GM13977 (cell line): ENCODE measurements at regions not wholly inside any gene's neighbourhood (a gene's known extent, or its start where the extent isn't known, plus 50 kb on each side); places are given as distances from the start of the nearest gene placed in this dataset.

Experiments used
- DNase-seq: peaks from one replicate; pipeline ENCODE4 v3.0.0; 2012; ENCODE audit warnings: low spot score
- in situ Hi-C: fragments of 300-500 bp; cut with MboI; formaldehyde crosslinking; loops from one replicate; pipeline ENCODE4 v1.12.0; 2022; ENCODE audit warnings: low sequenced_read_pairs, low pct_unique_long_range_greater_than_20kb, mixed read lengths, inconsistent platforms; ENCODE audit not compliant: unreplicated experiment
- TF ChIP-seq, protein P1 (sequence below): IDR thresholded peaks from 2 replicates; pipeline ENCODE4 v1.5.1; 2012; ENCODE audit warnings: mild to moderate bottlenecking, control low read depth; ENCODE audit not compliant: insufficient read depth; ENCODE audit errors: extremely low read depth, missing control alignments

DNA sequence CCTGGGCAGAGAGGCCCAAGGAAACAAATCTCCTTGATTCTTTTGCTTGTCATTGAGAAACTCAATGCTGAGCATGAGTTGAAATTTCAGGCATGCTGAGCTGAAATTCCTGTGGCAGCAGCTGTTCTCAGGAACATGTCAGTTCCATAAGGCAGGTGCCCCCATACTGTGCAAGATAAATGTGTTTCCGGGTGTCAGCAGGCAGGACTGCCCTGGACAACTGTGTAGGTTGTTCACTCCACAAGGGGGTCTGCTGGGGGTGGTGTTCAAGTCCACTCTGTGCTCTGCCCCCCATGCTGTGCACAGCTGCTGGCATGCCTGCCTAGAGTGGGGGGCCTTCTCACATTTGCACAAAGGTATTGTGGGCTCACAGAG is 133.7 kb downstream of the CTTN start:
- in situ Hi-C loops: no loop called here

DNA sequence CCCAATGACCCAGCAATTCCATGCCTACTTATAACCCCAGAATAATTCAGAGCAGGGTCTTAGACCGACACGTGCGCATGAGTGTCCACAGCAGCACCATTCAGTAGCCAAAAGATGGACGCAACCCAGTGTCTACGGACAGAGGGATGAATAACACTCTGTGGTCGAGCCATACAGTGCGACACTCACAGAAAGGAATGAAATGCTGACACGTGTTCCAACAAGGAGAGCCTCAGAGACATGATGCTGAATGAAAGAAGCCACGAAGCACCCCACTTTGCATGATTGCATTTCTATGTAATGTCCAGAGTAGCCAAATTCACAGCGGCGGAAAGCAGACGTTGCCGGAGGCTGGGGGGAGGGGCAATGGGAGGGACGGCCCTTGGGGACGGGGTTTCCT is 134.4 kb downstream of the CTTN start:
- in situ Hi-C loops: no loop called here

More for the DNA sequence above, 133.7 kb downstream of the CTTN start:
- no peak for DNase-seq
- TF ChIP-seq, protein P1, sequence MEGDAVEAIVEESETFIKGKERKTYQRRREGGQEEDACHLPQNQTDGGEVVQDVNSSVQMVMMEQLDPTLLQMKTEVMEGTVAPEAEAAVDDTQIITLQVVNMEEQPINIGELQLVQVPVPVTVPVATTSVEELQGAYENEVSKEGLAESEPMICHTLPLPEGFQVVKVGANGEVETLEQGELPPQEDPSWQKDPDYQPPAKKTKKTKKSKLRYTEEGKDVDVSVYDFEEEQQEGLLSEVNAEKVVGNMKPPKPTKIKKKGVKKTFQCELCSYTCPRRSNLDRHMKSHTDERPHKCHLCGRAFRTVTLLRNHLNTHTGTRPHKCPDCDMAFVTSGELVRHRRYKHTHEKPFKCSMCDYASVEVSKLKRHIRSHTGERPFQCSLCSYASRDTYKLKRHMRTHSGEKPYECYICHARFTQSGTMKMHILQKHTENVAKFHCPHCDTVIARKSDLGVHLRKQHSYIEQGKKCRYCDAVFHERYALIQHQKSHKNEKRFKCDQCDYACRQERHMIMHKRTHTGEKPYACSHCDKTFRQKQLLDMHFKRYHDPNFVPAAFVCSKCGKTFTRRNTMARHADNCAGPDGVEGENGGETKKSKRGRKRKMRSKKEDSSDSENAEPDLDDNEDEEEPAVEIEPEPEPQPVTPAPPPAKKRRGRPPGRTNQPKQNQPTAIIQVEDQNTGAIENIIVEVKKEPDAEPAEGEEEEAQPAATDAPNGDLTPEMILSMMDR: no peak

GRCh38 chr11:70535191-70535971 is 137.1 kb downstream of the CTTN start:
- TF ChIP-seq, protein P1: no peak
- no peak for DNase-seq
- in situ Hi-C loops: no loop called here

More for the DNA sequence above, 134.4 kb downstream of the CTTN start:
- DNase-seq: no peak
- TF ChIP-seq, protein P1: no peak

DNA sequence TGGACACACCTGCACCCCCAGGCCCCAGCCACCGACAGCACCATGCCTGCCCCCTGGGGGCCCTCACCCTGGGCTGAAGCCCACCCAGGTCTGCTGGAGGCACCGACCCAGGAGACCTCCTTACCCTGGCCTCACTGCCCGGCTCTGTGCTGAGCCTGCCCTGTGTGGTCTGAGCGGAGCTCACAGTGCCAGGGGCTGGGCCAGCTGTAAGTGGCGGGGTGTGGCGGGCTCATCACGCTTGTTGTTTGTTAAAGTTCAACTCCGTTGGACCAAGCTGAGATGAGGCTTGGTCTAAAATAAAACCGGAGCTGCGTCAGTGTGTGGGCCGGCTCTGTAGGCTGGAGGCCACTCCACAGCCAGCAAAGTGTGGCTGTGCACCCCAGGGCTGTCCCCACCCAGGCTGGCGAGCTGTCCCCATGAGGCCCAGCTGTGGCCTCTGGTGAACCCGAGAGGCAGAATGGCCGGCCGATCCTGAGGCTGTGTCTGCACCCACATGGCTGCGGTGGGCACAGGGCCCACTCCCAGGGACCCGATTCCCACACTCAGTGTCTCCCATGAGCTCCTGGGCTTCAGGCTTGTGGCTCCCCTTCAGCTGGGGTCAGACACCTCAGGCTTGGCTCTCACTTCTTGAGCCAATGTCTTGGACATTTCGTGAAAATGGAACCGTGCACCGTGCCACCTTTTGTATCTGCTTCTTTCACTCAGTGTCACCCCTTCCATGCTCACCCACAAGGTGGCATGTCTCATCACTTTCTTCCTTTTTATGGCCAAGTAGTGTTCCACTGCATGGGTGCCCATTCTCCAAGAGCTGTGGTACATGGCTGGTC is 137.9 kb downstream of the CTTN start:
- TF ChIP-seq, protein P1: no peak
- DNase-seq: no peak
- in situ Hi-C loops: no loop called here

DNA sequence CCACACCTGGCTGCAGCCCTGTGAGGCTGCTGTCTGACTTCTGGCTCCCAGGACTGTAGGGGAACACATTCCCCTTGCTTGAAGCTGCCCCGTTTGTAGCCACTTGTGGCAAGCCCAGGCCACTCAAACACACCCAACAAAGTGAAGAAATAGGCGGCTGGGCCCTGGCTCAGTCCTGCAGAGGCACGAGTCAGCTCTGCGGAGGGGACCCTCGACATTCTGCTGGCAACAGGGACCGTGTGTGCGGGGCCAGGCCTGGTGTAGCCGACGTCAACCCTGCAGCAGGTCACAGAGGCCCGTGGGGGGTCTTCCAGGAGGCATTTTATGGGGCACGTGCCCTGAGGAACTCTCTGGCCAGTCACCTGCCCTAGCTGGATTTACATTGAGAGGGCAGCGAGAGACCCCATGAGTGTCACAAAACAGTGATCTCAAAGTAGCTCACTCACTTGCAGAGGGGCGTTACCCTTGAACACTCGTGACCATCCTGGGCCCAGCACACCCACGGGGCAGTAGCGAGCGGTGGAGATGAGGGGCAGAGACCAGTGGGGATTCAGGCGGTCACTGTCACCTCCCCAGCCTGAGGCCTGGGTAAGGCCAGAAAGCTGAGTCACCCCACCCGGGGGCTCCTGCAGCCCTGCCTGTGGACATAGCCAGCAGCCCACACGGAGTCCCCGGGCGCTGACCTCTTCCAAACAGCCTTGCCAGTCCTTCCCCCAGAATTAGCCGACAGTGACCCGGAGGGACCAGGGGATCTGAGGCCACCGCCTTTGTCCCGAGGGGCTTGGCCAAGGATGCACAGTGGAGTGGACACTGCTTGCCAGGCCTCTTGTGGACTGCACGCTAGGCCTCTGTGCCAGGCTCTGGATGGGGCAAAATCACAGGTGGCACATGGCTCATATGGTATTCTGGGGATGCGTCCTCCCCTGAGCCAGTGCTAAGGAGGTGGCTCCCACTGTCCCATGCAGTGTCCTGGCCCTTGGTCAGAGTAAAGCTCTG is 139.5 kb downstream of the CTTN start:
- TF ChIP-seq, protein P1: no peak
- in situ Hi-C loops: no loop called here
- DNase-seq: no peak
